A549 (cell line): ENCODE measurements at regions not wholly inside any gene's neighbourhood (a gene's known extent, or its start where the extent isn't known, plus 50 kb on each side); places are given as distances from the start of the nearest gene placed in this dataset.

ENCODE experiments used
- ATAC-seq, 2 experiments: fragments of 200-7000 bp in 1 of 2; fragments of >200 bp in 1 of 2; cut with Nextera tagmentation in 1 of 2; cut with Tn5 transposase in 1 of 2; 3 replicates each; pipeline versions ENCODE4 v1.8.0 to v1.9.1; 2018 to 2020; ENCODE audit warnings: mild to moderate bottlenecking in 1 of 2, moderate library complexity in 1 of 2
- CTCF ChIA-PET: fragments of 300-600 bp; sonication (Branson Sonifier 250); formaldehyde crosslinking; extraction: SDS; loops from one replicate; lab custom pipeline; 2021; ENCODE audit warnings: antibody characterized with exemption, inconsistent platforms; lab: Yijun Ruan, JAX
- POLR2A ChIA-PET: fragments of 350-600 bp; formaldehyde crosslinking; extraction: SDS; loops from one replicate; lab custom pipeline; 2021; ENCODE audit warnings: antibody characterized with exemption, inconsistent platforms; lab: Yijun Ruan, JAX
- DNase-seq, 2 experiments: peaks; one replicate each; pipeline versions ENCODE4 v3.0.0 to v3.0.0-alpha.2; 2011 to 2016; ENCODE audit warnings: low read depth in 1 of 2, low spot score in 1 of 2
- FAIRE-seq: peaks from 2 replicates; lab custom pipeline; 2011; peaks lifted over from hg19 to GRCh38; lab: Jason Lieb, UNC
- H3K27ac ChIP-seq, 2 experiments: fragments of >200 bp; sonication (Bioruptor Twin); formaldehyde crosslinking; 3 replicates each; pipeline ENCODE4 v1.5.1; 2016 to 2017
- H3K4me1 ChIP-seq: fragments of >200 bp; sonication (Bioruptor Twin); formaldehyde crosslinking; 3 replicates; pipeline ENCODE4 v1.6.1; 2016
- H3K4me2 ChIP-seq: fragments of >200 bp; sonication (Bioruptor Twin); formaldehyde crosslinking; 3 replicates; pipeline ENCODE4 v1.6.1; 2016
- H3K4me3 ChIP-seq: fragments of >200 bp; sonication (Bioruptor Twin); formaldehyde crosslinking; 3 replicates; pipeline ENCODE4 v1.5.1; 2016
- H3K9me3 ChIP-seq: fragments of >200 bp; sonication (Bioruptor Twin); formaldehyde crosslinking; 3 replicates; pipeline ENCODE4 v1.6.1; 2016
- BHLHE40 ChIP-seq: IDR thresholded peaks from 2 replicates; pipeline ENCODE4 v1.6.1; 2012; ENCODE audit warnings: low read depth, low read length, inconsistent platforms
- CBX8 ChIP-seq: fragments of 200-600 bp; sonication (generic); IDR thresholded peaks from 2 replicates; pipeline ENCODE4 v1.6.1; 2016
- CHD4 ChIP-seq: fragments of 200-600 bp; sonication (generic); IDR thresholded peaks from 2 replicates; pipeline ENCODE4 v1.6.1; 2016; ENCODE audit warnings: antibody characterized with exemption, mild to moderate bottlenecking, borderline replicate concordance
- EP300 ChIP-seq, 2 experiments: fragments of >200 bp; sonication (Bioruptor Twin); formaldehyde crosslinking; IDR thresholded peaks; 2 replicates in 1 of 2; 3 replicates in 1 of 2; pipeline ENCODE4 v1.6.1; 2016 to 2017
- ESRRA ChIP-seq: fragments of 150-350 bp; IDR thresholded peaks from 2 replicates; pipeline ENCODE4 v1.6.1; 2014; ENCODE audit warnings: mild to moderate bottlenecking, low read length, borderline replicate concordance
- FOSB ChIP-seq: fragments of 250-450 bp; sonication (Bioruptor Pico); IDR thresholded peaks from 2 replicates; pipeline ENCODE4 v1.5.0; 2020; ENCODE audit warnings: mild to moderate bottlenecking, moderate library complexity
- FOXS1 ChIP-seq: fragments of 250-450 bp; sonication (Bioruptor Pico); IDR thresholded peaks from 2 replicates; pipeline ENCODE4 v1.5.0; 2020; ENCODE audit warnings: mild to moderate bottlenecking, moderate library complexity
- HDAC2 ChIP-seq: fragments of 200-600 bp; sonication (generic); IDR thresholded peaks from 2 replicates; pipeline ENCODE4 v1.6.1; 2016
- HMGXB4 ChIP-seq: fragments of 250-450 bp; sonication (Bioruptor Pico); IDR thresholded peaks from 2 replicates; pipeline ENCODE4 v1.5.0; 2021; ENCODE audit warnings: mild to moderate bottlenecking, moderate library complexity, borderline replicate concordance
- MAFK ChIP-seq: fragments of 450-650 bp; IDR thresholded peaks from 2 replicates; pipeline ENCODE4 v1.6.1; 2014; ENCODE audit not compliant: partially characterized antibody
- MYC ChIP-seq: IDR thresholded peaks from 2 replicates; pipeline ENCODE4 v1.6.1; 2012; ENCODE audit warnings: mild to moderate bottlenecking, inconsistent platforms, low read length, improper control_type of control experiment, borderline replicate concordance
- RFX5 ChIP-seq: fragments of 450-650 bp; IDR thresholded peaks from 2 replicates; pipeline ENCODE4 v1.7.1; 2014; ENCODE audit warnings: antibody characterized with exemption, mild to moderate bottlenecking, moderate library complexity
- TFCP2L1 ChIP-seq: fragments of 250-450 bp; sonication (Bioruptor Pico); IDR thresholded peaks from 2 replicates; pipeline ENCODE4 v1.5.0; 2021; ENCODE audit warnings: mild to moderate bottlenecking
- TP53 ChIP-seq: fragments of 250-450 bp; sonication (Bioruptor Pico); IDR thresholded peaks from 2 replicates; pipeline ENCODE4 v1.5.0; 2021; ENCODE audit warnings: mild to moderate bottlenecking, moderate library complexity
- ZC3H11A ChIP-seq: fragments of 450-650 bp; IDR thresholded peaks from 2 replicates; pipeline ENCODE4 v1.6.1; 2014; ENCODE audit warnings: antibody characterized with exemption, mild to moderate bottlenecking
- WGBS: methylation state at CpG from one replicate; pipeline ENCODE4 v1.1.6; 2017; ENCODE audit errors: missing lambda C conversion rate; 5-methylcytosine and 5-hydroxymethylcytosine counted together
- TF ChIP-seq, protein P1 (sequence below): IDR thresholded peaks from 2 replicates; pipeline ENCODE4 v1.6.1; 2012
- TF ChIP-seq, protein P2 (sequence below): fragments of 200-600 bp; sonication (generic); IDR thresholded peaks from 2 replicates; pipeline ENCODE4 v1.6.1; 2016; ENCODE audit warnings: antibody characterized with exemption, mild to moderate bottlenecking, moderate library complexity

- Histone ChIP-seq H3K4me1 (peaks cover 6% of the 10 kb centered on the region; the same call in 1 of the 3 replicates), H3K9me3 (no peaks in the 10 kb centered on the region), H3K27ac (no peak overlapping the region), H3K4me3 (no peak overlapping the region), H3K4me2 (no peak overlapping the region)
- no peak for FAIRE-seq
- POLR2A ChIA-PET = no interaction called here
- 89% methylated on average over 4 of the region's 4 CpGs for WGBS
- no peak for ATAC-seq
- no peak for DNase-seq
- CTCF ChIA-PET = no interaction called here
- TF ChIP-seq MAFK (no peak), HMGXB4 (CRISPR knock-in tag) (no peak), RFX5 (no peak), CBX8 (no peak), EP300 (IDR thresholded peaks at IDR 0.05) (no peak), TFCP2L1 (no peak), MYC (no peak), CHD4 (no peak), TP53 (CRISPR knock-in tag) (no peak), ESRRA (no peak)
- TF ChIP-seq, protein P1, sequence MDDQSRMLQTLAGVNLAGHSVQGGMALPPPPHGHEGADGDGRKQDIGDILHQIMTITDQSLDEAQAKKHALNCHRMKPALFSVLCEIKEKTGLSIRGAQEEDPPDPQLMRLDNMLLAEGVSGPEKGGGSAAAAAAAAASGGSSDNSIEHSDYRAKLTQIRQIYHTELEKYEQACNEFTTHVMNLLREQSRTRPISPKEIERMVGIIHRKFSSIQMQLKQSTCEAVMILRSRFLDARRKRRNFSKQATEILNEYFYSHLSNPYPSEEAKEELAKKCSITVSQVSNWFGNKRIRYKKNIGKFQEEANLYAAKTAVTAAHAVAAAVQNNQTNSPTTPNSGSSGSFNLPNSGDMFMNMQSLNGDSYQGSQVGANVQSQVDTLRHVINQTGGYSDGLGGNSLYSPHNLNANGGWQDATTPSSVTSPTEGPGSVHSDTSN = no peak
- TF ChIP-seq, protein P2, sequence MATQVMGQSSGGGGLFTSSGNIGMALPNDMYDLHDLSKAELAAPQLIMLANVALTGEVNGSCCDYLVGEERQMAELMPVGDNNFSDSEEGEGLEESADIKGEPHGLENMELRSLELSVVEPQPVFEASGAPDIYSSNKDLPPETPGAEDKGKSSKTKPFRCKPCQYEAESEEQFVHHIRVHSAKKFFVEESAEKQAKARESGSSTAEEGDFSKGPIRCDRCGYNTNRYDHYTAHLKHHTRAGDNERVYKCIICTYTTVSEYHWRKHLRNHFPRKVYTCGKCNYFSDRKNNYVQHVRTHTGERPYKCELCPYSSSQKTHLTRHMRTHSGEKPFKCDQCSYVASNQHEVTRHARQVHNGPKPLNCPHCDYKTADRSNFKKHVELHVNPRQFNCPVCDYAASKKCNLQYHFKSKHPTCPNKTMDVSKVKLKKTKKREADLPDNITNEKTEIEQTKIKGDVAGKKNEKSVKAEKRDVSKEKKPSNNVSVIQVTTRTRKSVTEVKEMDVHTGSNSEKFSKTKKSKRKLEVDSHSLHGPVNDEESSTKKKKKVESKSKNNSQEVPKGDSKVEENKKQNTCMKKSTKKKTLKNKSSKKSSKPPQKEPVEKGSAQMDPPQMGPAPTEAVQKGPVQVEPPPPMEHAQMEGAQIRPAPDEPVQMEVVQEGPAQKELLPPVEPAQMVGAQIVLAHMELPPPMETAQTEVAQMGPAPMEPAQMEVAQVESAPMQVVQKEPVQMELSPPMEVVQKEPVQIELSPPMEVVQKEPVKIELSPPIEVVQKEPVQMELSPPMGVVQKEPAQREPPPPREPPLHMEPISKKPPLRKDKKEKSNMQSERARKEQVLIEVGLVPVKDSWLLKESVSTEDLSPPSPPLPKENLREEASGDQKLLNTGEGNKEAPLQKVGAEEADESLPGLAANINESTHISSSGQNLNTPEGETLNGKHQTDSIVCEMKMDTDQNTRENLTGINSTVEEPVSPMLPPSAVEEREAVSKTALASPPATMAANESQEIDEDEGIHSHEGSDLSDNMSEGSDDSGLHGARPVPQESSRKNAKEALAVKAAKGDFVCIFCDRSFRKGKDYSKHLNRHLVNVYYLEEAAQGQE = no peak
These were observed 113.9 kb upstream of the CCDC68 start for GRCh38 chr18:55073116-55073515.

GRCh38 chr18:55072698-55073097 is 113.4 kb upstream of the CCDC68 start:
- H3K27ac ChIP-seq = no peak overlapping the region
- ChIA-PET POLR2A (no interaction called here), CTCF (no interaction called here)
- no peak overlapping the region for H3K4me2 ChIP-seq
- H3K4me1 ChIP-seq = peaks cover 6% of the 10 kb centered on the region; the same call in 1 of the 3 replicates
- ATAC-seq (no peak), DNase-seq (no peak), FAIRE-seq (no peak)
- no peak for TF ChIP-seq BHLHE40
- no peaks in the 10 kb centered on the region for H3K9me3 ChIP-seq
- WGBS = 67% methylated on average over 4 of the region's 4 CpGs
- H3K4me3 ChIP-seq = no peak overlapping the region

DNA sequence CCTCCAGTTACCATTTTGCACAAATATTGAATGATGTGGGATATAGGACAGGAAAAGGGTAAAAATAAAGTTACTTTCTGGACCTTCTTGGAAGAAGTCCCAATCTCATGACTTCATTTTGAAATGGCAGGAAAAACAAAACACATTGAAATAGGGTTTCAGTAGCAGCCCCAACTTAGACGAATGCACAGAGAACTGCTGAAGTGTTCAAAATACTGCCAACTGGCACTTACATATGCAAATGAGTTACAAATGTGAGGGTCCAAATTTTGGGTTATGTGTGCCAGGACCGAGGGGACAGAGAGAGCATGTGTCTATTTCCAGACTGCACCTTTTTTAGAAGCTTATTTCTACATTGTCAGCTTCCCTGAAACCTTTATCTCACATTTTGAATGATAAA is 112.9 kb upstream of the CCDC68 start:
- no peak for ATAC-seq
- no peak for TF ChIP-seq ZC3H11A
- TF ChIP-seq RFX5 = no peak
- no peak for TF ChIP-seq FOSB (CRISPR knock-in tag)
- TF ChIP-seq BHLHE40 = no peak
- TF ChIP-seq FOXS1 (CRISPR knock-in tag) = no peak
- no peak for TF ChIP-seq HDAC2
- TF ChIP-seq, all 56 proteins: peak for 0
- CTCF ChIA-PET = interaction anchor here (1.0 kb wide), 1 partner anchor 13 kb away, joined by 3 read pairs; no protein-coding TSS in a partner anchor
- POLR2A ChIA-PET = no interaction called here
- Histone ChIP-seq H3K4me3 (no peak overlapping the region), H3K4me2 (no peak overlapping the region), H3K27ac (no peak overlapping the region), H3K9me3 (no peaks in the 10 kb centered on the region), H3K4me1 (peaks cover under 1% of the 10 kb centered on the region; the same call in 1 of the 3 replicates)
- DNase-seq (no peak), FAIRE-seq (no peak)
- WGBS = 49% methylated on average over 2 of the region's 2 CpGs
